GM04503 (cell line): ENCODE measurements at regions not wholly inside any gene's neighbourhood (a gene's known extent, or its start where the extent isn't known, plus 50 kb on each side); places are given as distances from the start of the nearest gene placed in this dataset.

ENCODE experiments used
- DNase-seq: peaks from one replicate; pipeline ENCODE4 v3.0.0-alpha.2; 2012; ENCODE audit warnings: low read depth

DNA sequence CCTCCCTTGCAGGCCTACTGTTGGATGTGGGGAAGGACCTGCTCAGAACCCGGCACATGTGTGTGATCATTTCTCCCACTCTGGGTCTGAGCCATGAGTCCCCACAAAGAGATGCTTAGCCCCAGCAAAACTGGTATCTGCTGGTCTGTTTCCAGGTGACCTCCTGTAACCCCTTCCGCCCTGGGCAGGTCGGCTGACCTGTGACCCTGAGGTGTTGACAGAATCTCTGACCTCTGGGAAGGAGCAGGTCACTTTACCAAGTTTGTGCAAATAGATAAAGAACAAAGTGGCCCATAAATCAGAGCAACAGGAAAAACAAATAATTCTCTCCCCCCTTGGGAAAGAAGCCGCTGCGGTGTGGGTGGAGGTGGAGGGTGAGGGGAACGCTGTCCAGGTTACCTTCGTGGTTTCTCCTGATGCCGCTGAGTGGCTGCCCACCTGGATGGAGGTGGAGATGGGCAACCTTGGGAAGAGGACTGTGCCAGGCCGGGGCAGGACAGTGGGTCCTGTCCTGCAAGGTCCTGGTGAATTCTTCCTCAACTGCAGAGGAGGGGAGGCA, 174.0 kb upstream of the MYCN start:
- no peak for DNase-seq

DNA sequence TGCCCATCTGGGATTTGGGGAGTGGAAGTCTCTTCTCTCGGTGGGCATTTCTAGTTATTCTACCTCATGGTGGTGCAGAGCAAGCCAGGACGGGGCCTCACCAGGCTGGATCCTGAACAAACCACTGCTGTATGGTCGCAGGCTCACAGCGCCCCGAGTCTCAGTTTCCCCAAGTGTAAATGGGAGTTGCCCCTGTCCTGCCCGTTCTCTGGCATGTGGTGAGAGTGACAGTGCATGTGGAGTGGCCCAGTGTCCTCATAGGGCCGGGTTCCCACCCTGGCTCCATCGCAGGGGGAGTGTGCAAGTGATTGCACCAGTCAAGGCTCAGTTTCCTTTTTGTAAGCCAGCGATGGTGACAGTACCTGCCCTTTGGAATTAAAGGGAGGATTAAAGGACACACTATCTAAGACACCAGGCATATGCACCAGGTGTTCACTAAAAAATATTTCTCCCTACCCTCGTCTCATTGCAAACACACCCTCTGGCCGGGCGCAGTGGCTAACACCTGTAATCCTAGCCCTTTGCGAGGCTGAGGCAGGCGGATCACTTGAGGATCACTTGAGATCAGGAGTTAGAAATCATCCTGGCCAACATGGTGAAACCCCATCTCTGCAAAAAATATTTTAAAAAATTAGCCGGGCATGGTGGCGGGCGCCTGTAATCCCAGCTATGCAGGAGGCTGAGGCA, 173.3 kb upstream of the MYCN start:
- no peak for DNase-seq

DNA sequence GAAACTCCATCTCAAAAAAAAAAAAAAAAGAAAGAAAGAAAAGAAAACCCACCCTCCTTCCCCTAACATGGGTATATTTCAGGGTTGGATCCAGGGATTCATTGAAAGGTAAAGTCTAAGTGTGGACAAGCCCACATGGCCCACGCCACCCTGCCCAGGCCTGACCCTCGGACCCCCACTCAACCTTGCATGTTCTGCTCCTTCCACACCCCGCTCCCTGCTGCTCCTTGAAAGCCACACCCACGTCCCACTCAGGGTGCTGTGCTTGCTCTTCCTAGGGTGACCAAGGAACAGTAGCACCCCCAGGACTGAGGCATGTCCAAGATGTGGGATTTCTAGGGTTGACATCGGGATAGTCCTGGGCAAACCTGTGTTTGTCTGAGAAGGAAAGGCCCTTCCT, 172.7 kb upstream of the MYCN start:
- no peak for DNase-seq

DNA sequence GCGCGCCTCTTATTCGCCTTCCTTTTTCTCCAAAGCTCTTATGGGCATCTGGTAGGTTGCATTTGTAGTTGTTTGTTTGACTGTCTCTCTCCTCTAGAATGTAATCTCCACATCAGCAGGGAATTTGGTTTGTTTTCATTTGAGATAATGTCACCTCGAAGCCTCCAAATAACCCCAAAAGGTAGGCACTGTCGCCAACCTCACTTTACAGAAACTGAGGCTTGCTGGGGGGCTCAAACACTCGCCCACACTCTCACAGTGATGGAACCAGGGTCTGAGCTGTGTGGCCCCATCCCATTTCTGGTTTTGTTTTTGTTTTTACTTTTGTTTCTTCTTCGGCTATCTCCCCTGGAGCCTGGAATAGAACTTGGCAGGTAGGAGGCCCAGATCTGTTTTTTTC, 172.2 kb upstream of the MYCN start:
- no peak for DNase-seq

DNA sequence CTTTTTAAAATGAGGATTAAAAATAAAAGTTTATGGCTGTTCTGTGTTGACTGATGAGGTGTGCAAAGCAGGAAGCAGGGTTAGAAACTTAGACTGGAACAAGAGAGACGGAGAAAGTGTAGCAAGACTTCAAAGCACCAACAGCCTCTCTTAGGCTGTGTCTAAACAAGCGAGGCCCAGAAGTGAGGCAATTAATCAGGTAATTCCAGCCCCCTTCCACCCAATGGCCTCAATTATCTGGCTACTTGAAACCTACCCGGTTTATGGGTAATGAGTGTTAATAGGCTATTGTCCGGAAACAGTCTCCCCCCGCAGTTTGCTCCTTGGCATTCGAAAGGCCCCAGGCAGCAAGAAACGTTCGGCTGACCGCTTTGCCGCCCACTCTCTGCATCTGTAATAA, 171.7 kb upstream of the MYCN start:
- no peak for DNase-seq

DNA sequence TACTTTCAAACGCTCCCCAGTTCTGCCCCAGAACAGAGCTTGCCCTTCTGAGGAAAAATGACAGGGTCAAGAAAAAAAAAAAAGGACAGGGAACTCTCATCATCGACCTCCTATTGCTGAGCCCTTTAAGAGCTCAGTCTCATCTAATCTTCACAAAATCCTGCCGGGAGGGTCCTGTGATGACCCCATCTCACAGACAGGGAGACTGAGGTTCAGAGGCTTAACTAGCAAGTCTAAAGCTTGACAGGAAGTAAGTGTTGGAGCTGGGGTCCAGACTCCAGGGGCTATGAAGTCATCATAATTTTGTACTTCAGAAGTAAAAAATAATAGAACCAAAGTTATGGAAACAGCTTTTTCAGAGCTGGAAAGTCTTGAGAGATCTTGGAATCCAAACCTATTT, 171.1 kb upstream of the MYCN start:
- DNase-seq: no peak

DNA sequence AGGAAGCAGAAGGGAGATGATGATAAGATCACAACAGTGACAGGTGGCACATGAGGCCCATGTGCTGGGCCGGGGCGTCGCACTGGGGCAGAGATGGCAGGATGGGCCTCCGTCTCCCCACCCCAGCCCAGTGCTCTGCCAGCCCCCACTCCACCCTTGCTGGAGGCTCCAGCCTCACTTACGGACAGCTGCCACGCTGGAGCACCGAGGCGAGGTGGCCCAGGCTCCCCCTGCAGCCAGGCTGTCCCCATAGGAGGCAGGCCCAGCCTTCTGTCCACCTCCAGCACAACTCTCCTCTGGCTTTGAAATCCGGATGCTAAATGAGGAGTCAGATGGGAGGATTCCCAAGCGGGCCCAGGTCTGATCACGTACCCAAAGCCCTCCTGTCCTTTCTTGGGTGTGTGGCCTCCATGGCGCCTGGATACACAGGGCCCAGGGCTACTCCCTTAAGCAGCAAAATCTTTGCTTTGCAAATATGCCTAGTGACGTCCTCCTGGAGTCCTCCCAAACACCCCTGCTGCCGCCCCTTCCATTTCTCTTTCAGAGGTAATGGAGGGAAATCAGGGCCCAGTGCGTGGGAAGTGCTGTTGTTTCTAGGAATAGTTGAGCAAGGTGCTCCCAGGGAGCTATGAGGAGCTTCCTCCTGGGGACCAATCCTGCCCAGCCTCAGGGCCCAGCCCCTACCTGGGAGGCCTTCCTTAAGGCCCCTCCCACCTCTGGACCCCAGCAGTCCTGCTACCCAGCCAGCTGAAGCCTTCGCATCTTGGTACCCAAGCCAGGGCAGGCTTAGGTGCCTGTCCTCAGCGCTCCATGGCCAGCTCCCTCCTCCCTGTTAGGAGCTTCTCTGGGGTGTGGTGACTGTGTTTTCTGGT, 170.4 kb upstream of the MYCN start:
- DNase-seq: no peak

DNA sequence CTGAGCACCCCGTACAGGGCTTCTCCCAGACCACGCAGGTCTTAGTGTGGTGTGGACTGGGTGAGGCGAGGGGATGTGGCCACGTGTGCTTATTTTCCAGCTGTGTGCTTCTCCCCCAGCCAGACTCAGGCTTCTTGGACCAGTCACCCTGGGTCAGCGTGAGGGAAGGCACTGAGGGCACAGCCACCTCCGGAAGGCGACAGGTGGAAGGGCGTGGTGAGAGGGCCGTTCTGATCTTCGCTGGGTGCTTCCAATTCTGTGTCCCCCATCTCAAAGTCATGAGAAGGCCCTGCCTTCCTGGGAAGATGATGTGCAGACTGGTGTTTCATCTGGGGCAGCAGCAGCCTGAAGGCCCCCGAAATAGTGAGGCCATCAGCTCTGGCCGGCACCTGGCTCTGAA, 169.7 kb upstream of the MYCN start:
- DNase-seq: no peak

DNA sequence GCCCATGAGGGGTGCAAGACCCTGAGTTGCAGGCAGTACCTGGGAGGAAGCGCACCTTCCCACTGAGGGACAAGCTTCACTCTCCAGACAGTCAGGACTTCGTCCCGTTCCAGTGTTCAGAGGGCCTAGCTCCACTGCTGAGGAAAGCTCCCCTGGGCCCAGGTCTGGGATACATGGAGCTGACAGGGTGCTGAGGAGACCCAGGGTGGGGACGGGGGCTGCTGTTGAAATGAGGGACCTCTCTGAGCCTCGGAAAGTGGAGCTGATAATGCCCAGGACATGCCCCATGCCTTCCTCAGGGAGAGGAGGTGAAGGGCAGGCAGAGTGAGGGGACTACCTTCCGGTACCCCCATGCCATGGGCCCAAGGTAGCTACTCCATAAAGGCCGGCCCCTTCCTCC, 169.2 kb upstream of the MYCN start:
- no peak for DNase-seq

DNA sequence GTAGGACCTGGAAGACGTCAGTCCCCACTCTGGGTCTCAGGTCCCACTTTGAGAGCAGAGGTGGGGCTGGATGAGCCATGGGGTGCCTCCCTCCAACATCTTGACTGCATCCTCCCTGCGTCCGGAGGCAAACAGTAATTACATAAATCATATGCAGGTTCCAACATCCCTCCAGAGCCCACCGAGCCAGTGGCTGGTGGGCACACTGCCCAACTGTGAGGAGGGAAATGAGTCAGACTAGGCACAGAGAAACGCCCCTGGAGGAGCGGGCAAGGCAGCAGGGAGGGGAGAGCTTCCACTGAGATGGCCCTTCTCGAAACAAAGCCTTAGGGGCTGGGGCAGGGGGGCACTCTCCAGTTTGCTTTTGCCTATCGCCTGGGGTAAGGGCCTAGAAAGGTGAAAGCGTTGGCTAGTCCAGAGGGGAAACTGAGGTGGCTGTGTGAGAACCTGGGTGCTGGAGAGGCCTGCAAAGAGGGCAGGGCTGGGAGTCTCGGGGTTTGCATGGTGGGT, 168.2 kb upstream of the MYCN start:
- no peak for DNase-seq

DNA sequence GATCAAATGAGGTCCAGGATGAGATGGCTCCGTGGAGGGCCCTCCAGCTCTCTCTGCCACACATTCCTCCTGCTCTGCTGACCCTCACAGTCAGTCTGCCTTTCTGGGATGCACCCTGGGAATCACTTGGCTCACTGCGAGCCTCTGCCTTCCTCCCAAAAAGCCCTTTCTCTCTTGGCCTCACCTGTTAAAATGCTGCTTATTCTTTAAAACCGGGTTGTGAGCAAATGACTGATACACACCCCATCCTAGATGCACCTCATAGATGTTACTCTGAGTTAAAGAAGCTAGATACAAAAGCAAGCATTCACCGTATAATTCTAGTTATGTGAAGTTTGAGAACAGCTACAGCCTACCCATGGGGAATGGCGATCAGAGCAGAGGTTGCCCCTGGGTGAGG, 167.7 kb upstream of the MYCN start:
- no peak for DNase-seq

DNA sequence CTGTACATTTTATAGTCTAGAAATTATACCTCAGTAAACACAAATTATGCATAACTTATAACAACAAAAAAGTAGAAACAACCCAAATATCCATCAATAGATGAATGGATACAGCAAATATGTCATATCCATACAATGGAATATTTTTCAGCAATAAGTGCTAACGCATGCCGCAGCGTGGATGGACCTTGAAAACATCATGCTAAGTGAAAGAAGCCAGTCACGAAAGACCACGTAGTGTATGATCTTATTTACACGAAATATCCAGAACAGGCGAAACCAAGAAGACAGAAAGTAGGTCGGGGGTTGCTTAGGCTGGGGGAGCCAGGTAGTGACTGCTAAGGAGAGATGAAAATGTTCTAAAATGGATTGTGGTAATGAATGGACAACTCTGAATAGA, 167.1 kb upstream of the MYCN start:
- no peak for DNase-seq

DNA sequence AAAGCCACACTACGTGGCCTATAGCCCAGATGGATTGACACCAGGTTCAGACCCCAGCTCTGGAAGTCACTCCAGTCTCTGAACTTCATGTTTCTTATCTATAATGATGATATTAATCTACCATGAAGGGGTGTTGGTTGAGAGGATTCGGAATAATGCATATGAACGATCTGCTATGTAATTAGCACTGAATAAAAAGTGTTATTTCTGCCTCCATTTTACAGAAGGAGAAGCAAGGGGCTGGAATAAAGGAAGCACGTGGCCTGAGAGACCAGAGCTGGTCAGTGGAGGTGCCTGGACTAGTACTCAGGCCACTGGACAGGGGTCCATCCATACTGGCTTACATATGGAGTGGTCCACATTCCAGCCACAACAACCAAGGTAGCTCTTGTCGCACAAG, 166.5 kb upstream of the MYCN start:
- DNase-seq: no peak

DNA sequence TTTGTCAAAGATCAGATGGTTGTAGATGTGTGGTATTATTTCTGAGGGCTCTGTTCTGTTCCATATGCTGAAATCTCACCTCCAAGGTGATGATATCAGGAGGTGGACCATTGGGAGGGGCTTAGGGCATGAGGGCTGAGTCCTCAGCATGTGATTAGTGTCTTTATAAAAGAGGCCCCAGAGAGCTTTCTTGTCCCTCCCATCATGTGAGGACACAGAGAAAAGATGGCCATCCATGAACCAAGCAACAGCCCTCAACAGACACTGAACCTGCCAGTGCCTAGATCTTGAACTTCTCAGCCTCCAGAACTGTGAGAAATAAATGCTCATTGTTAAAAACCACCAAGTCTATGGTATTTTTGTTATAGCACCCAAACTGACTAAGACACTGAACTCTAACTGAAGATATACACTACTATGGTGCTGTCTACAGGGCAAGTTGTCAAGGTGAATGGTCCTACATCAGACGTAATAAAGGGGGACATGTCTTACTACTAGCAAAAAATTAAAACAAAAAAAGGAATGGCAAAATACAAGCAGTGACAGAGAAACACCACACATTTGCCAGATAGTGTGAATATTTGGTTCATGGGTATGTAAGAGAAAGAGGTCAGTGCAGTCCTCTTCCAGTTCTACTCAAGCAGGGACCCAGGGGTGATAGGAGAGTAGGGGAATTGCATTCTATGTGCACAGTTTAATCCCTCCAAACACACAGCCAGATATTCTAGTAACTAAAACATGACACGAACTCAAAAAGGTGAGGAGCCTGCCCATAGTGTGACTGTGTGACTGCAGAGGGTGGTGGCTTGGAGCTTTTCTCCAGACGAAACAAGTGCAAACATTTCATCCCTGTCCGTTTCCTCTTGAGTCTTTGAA, 164.4 kb upstream of the MYCN start:
- DNase-seq: no peak

DNA sequence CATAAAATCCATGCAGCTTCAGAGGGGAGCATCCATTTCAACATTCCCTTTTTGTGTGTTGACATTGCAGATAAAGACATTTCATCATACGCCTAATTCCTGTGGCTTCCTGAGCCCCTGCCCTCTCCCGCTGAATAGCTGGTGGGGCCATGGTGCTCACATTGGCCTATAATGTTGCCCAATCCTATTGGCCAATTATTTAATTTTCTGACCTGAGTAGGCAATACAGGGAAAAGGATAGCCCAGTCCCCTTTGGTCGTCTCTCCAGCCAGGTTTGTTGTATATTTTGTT, 163.8 kb upstream of the MYCN start:
- no peak for DNase-seq

DNA sequence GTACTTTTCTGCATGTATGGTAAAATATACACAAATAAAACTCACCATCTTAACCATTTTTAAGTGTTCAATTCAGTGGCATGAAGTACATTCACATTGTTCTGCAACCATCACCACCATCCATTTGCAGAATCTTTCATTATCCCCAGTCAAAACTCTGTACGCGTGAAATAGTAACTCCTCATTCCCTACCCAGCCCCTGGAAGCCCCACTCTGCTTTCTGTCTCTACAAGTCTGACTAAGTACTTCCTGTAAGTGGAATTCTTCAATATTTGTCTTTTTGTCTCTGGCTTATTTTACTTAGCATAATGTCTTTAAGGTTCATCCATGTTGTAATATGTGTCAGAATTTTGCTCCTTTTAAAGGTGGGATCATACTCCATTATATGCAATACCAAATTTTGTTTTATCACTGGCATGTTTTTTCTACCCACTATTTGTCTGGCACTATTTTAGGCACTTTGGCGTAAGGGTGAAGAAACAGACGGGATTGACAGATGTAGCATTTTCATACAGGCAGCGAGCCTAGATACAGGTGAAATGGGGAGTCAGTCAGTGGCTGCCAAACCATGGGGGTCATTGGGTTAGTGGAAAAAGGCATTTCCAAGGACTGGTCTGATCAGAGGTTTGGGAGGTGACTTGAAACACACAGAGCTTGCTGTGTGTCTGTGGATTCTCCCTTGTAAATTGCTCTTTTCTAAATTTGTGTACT, 163.2 kb upstream of the MYCN start:
- DNase-seq: no peak

DNA sequence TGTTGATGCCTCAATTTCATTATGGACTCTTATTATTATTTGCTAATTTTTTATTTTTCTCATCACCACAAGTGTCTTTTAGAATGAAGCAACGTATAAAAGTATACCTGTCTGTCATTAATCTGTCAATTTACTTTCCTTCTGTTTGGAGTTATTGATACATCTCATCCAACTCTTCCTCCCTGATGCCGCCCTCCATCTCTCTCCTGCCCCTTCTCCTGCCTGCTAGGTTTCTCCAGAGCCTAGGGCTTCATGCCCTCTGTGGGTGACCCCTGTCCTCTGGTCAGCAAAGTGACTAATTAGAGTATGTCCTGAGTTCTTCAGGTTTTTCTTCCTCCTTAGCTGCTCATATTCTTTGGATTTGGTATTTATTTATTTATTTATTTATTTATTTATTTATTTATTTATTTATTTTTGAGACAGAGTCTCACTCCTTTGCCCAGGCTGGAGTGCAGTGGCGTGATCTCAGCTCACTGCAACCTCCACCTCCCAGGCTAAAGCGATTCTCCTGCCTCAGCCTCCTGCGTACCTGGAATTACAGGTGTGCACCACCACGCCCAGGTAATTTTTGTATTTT, 162.5 kb upstream of the MYCN start:
- DNase-seq: no peak

DNA sequence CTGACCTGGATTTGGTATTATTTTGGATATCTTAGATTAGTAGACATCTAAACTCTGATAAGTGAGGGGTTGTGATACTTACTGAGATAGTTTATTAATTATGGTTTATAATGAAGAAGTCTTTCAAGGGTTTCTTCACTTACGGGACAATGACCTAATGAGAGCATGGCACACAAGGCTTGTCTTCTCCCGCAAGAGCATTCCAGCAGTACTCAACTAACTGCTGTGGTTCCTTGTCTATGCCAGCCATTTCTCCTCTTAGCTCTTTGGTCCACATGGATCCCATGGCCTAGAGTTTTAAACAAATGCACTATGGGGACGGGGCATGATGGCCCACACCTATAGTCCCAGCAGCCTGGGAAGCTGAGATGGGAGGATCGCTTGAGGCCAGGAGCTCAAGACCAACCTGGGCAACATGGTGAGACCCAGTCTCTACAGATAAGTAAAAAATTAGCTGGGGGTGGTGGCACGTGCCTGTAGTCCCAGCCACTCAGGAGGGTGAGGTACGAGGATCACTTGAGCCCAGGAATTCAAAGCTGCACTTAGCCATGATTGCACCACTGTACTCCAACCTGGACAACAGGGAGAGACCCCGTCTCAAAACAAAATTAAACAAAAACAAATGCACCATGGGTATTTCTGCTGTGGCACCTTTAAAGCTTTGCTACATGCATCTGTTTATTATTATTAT, 161.7 kb upstream of the MYCN start:
- no peak for DNase-seq

DNA sequence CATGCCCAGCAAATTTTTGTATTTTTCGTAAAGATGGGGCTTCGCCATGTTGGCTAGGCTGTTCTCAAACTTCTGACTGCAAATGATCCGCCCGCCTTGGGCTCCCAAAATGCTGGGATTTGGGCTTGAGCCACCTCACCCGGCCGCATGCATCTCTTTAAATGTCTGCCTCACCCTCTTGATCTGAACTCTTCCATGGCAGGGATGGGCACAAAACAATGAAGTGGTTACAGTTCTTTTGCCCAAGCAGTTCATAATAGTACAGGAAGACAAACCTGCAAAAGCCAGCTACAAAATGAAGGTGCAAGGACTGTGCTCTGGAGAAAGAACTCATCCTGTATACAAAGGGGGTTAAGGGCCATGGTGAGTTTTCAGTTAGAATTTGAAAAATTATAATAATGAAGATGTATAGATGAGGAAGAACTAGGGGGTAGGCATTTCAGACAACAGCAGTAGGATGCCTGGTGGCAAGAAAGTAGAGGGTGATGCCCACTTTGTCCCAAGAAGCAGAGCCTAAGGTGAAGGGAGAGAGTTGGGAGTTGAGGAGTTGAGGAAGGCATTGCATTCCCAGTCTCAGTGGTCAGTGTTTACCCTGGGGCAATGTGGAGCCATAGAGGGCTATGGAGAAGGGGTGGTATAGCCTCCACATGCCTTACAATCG, 160.8 kb upstream of the MYCN start:
- DNase-seq: no peak

DNA sequence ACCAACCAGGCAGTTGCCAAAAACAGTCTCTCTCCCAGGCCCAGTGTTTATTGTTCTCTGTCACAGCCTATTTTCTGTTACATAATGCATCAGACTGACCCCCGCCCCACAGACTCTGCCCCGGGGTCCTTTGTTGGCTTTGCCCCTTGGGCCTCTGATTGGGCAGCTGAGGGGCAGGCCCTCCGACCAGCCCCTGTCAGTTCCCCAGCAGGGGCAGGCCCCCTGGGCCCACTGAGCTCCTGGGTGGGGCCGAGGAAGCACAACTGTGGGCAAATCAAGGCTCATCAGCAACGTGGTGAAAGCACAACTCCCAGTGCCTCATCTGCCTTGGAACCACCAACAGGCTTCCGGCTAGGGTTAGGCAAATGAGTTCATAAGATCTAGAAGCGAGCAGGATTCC, 160.1 kb upstream of the MYCN start:
- DNase-seq: no peak
